ENCODE measurements at regions not wholly inside any gene's neighbourhood (a gene's known extent, or its start where the extent isn't known, plus 50 kb on each side); places are given as distances from the start of the nearest gene placed in this dataset.

- no peak overlapping the region for H3K4me3 Mint-ChIP-seq
- no peak for DNase-seq
- no peaks in the 10 kb centered on the region for H3K27me3 Mint-ChIP-seq
- H3K27ac Mint-ChIP-seq, result no peak overlapping the region
- no peaks in the 10 kb centered on the region for H3K4me1 Mint-ChIP-seq
- no peaks in the 10 kb centered on the region for H3K36me3 Mint-ChIP-seq
- CTCF ChIA-PET, result no interaction called here
- no peaks in the 10 kb centered on the region for H3K9me3 Mint-ChIP-seq
Measured at GRCh38 chr20:10754824-10755223, 81.0 kb upstream of the JAG1 start.

GRCh38 chr20:10758446-10758845 lies 84.6 kb upstream of the JAG1 start:
- Mint-ChIP-seq H3K4me3 (no peak overlapping the region), H3K27ac (no peak overlapping the region), H3K4me1 (no peaks in the 10 kb centered on the region), H3K9me3 (no peaks in the 10 kb centered on the region), H3K27me3 (no peaks in the 10 kb centered on the region), H3K36me3 (no peaks in the 10 kb centered on the region)
- no peak for DNase-seq
- CTCF ChIA-PET, result no interaction called here

GRCh38 chr20:10761232-10761631 lies 87.4 kb upstream of the JAG1 start:
- Mint-ChIP-seq H3K27me3 (no peaks in the 10 kb centered on the region), H3K36me3 (no peaks in the 10 kb centered on the region), H3K27ac (no peak overlapping the region), H3K4me1 (no peaks in the 10 kb centered on the region), H3K9me3 (no peaks in the 10 kb centered on the region), H3K4me3 (no peak overlapping the region)
- no peak for DNase-seq
- CTCF ChIA-PET, result no interaction called here

- Mint-ChIP-seq H3K27me3 (no peaks in the 10 kb centered on the region), H3K27ac (no peak overlapping the region), H3K9me3 (no peaks in the 10 kb centered on the region), H3K36me3 (no peaks in the 10 kb centered on the region), H3K4me3 (no peak overlapping the region), H3K4me1 (no peaks in the 10 kb centered on the region)
- no peak for DNase-seq
- CTCF ChIA-PET, result no interaction called here
Measured at GRCh38 chr20:10761786-10762185, 88.0 kb upstream of the JAG1 start.

- no peaks in the 10 kb centered on the region for H3K4me1 Mint-ChIP-seq
- H3K9me3 Mint-ChIP-seq, result no peaks in the 10 kb centered on the region
- no peak overlapping the region for H3K4me3 Mint-ChIP-seq
- no peak for DNase-seq
- no peak overlapping the region for H3K27ac Mint-ChIP-seq
- CTCF ChIA-PET, result no interaction called here
- H3K27me3 Mint-ChIP-seq, result no peaks in the 10 kb centered on the region
- H3K36me3 Mint-ChIP-seq, result no peaks in the 10 kb centered on the region
Measured at GRCh38 chr20:10762216-10762615, 88.4 kb upstream of the JAG1 start.

GRCh38 chr20:10763112-10763511 lies 89.3 kb upstream of the JAG1 start:
- Mint-ChIP-seq H3K36me3 (no peaks in the 10 kb centered on the region), H3K9me3 (no peaks in the 10 kb centered on the region), H3K4me3 (no peak overlapping the region), H3K4me1 (no peaks in the 10 kb centered on the region), H3K27me3 (no peaks in the 10 kb centered on the region), H3K27ac (no peak overlapping the region)
- CTCF ChIA-PET, result no interaction called here
- no peak for DNase-seq

GRCh38 chr20:10769700-10770099 lies 95.9 kb upstream of the JAG1 start:
- no peak overlapping the region for H3K27ac Mint-ChIP-seq
- no peaks in the 10 kb centered on the region for H3K27me3 Mint-ChIP-seq

GRCh38 chr20:10770753-10771152 lies 97.0 kb upstream of the JAG1 start:
- no peak overlapping the region for H3K4me3 Mint-ChIP-seq
- no peaks in the 10 kb centered on the region for H3K36me3 Mint-ChIP-seq
- DNase-seq, result no peak
- CTCF ChIA-PET, result no interaction called here
- no peaks in the 10 kb centered on the region for H3K4me1 Mint-ChIP-seq
- H3K9me3 Mint-ChIP-seq, result no peaks in the 10 kb centered on the region
- H3K27me3 Mint-ChIP-seq, result no peaks in the 10 kb centered on the region
- no peak overlapping the region for H3K27ac Mint-ChIP-seq

More at GRCh38 chr20:10769700-10770099, 95.9 kb upstream of the JAG1 start:
- H3K36me3 Mint-ChIP-seq, result no peaks in the 10 kb centered on the region
- no peaks in the 10 kb centered on the region for H3K4me1 Mint-ChIP-seq
- H3K9me3 Mint-ChIP-seq, result no peaks in the 10 kb centered on the region
- no peak overlapping the region for H3K4me3 Mint-ChIP-seq
- CTCF ChIA-PET, result no interaction called here
- no peak for DNase-seq

GRCh38 chr20:10771435-10772140 lies 97.8 kb upstream of the JAG1 start:
- H3K9me3 Mint-ChIP-seq, result no peaks in the 10 kb centered on the region
- H3K36me3 Mint-ChIP-seq, result no peaks in the 10 kb centered on the region
- no peak for DNase-seq
- H3K27me3 Mint-ChIP-seq, result no peaks in the 10 kb centered on the region
- H3K4me1 Mint-ChIP-seq, result no peaks in the 10 kb centered on the region
- H3K4me3 Mint-ChIP-seq, result no peak overlapping the region
- CTCF ChIA-PET, result no interaction called here
- H3K27ac Mint-ChIP-seq, result no peak overlapping the region

- Mint-ChIP-seq H3K4me1 (no peaks in the 10 kb centered on the region), H3K4me3 (no peak overlapping the region), H3K9me3 (no peaks in the 10 kb centered on the region), H3K36me3 (no peaks in the 10 kb centered on the region), H3K27ac (no peak overlapping the region), H3K27me3 (no peaks in the 10 kb centered on the region)
- no peak for DNase-seq
- CTCF ChIA-PET, result no interaction called here
Measured at GRCh38 chr20:10774357-10774943, 100.7 kb upstream of the JAG1 start.

- Mint-ChIP-seq H3K4me1 (no peaks in the 10 kb centered on the region), H3K36me3 (no peaks in the 10 kb centered on the region), H3K4me3 (no peak overlapping the region), H3K27me3 (peaks cover 5% of the 10 kb centered on the region), H3K9me3 (no peaks in the 10 kb centered on the region), H3K27ac (no peak overlapping the region)
- DNase-seq, result no peak
- CTCF ChIA-PET, result no interaction called here
Measured at GRCh38 chr20:10777710-10778109, 103.9 kb upstream of the JAG1 start.

- Mint-ChIP-seq H3K9me3 (no peaks in the 10 kb centered on the region), H3K27ac (no peak overlapping the region), H3K36me3 (no peaks in the 10 kb centered on the region), H3K4me3 (no peak overlapping the region), H3K27me3 (peaks cover 5% of the 10 kb centered on the region), H3K4me1 (no peaks in the 10 kb centered on the region)
- no peak for DNase-seq
- CTCF ChIA-PET, result no interaction called here
Measured at GRCh38 chr20:10779911-10780310, 106.1 kb upstream of the JAG1 start.

GRCh38 chr20:10780901-10781300 lies 107.1 kb upstream of the JAG1 start:
- H3K4me1 Mint-ChIP-seq, result no peaks in the 10 kb centered on the region
- no peak for DNase-seq
- H3K4me3 Mint-ChIP-seq, result no peak overlapping the region
- CTCF ChIA-PET, result no interaction called here
- no peaks in the 10 kb centered on the region for H3K36me3 Mint-ChIP-seq
- no peaks in the 10 kb centered on the region for H3K9me3 Mint-ChIP-seq
- no peak overlapping the region for H3K27ac Mint-ChIP-seq
- peaks cover 5% of the 10 kb centered on the region for H3K27me3 Mint-ChIP-seq

GRCh38 chr20:10781526-10781925 lies 107.7 kb upstream of the JAG1 start:
- H3K27ac Mint-ChIP-seq, result no peak overlapping the region
- no peaks in the 10 kb centered on the region for H3K4me1 Mint-ChIP-seq
- no peak overlapping the region for H3K4me3 Mint-ChIP-seq
- no peaks in the 10 kb centered on the region for H3K9me3 Mint-ChIP-seq
- H3K36me3 Mint-ChIP-seq, result no peaks in the 10 kb centered on the region
- H3K27me3 Mint-ChIP-seq, result peaks cover 5% of the 10 kb centered on the region
- DNase-seq, result no peak
- CTCF ChIA-PET, result no interaction called here

- Mint-ChIP-seq H3K27ac (no peak overlapping the region), H3K9me3 (no peaks in the 10 kb centered on the region), H3K36me3 (no peaks in the 10 kb centered on the region), H3K4me1 (no peaks in the 10 kb centered on the region), H3K27me3 (peaks cover 5% of the 10 kb centered on the region), H3K4me3 (no peak overlapping the region)
- CTCF ChIA-PET, result no interaction called here
- no peak for DNase-seq
Measured at GRCh38 chr20:10783707-10784553, 110.1 kb upstream of the JAG1 start.
